ENCODE measurements at regions not wholly inside any gene's neighbourhood (a gene's known extent, or its start where the extent isn't known, plus 50 kb on each side); places are given as distances from the start of the nearest gene placed in this dataset.

DNA sequence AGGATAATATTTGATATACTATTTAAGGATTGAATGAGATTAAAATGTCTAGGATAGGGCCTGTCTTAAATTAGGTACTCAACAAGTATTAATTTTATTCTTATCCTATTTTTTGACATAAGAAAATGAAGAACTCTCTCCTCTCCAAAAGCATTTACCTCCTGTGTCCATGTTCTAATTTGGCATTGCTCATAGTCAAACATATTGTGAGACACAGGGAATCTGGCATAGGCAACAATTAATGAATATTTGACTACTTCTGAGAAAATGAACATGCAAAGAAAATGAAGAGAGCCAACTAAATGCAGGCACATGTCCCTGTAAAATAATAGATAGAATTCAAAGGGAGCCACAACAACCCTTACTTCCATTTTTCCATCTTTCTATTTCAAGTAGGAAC, 198.5 kb upstream of the C11orf87 start:
- no peaks in the 10 kb centered on the region for H3K27me3 ChIP-seq (ENCODE audit: control insufficient read depth, insufficient read depth, low read length)
- H2AFZ ChIP-seq: no peak overlapping the region
- H3K27ac ChIP-seq: no peak overlapping the region
- H3K79me2 ChIP-seq: no peaks in the 10 kb centered on the region
- H3K4me2 ChIP-seq (ENCODE audit: low read length): no peak overlapping the region
- H3K9ac ChIP-seq: no peak overlapping the region
- no peak overlapping the region for H3K4me3 ChIP-seq (ENCODE audit: low read depth, low read length)
- TF ChIP-seq, protein P1, sequence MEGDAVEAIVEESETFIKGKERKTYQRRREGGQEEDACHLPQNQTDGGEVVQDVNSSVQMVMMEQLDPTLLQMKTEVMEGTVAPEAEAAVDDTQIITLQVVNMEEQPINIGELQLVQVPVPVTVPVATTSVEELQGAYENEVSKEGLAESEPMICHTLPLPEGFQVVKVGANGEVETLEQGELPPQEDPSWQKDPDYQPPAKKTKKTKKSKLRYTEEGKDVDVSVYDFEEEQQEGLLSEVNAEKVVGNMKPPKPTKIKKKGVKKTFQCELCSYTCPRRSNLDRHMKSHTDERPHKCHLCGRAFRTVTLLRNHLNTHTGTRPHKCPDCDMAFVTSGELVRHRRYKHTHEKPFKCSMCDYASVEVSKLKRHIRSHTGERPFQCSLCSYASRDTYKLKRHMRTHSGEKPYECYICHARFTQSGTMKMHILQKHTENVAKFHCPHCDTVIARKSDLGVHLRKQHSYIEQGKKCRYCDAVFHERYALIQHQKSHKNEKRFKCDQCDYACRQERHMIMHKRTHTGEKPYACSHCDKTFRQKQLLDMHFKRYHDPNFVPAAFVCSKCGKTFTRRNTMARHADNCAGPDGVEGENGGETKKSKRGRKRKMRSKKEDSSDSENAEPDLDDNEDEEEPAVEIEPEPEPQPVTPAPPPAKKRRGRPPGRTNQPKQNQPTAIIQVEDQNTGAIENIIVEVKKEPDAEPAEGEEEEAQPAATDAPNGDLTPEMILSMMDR (IDR thresholded peaks at IDR 0.05): no peak
- no peaks in the 10 kb centered on the region for H3K36me3 ChIP-seq (ENCODE audit: control insufficient read depth, insufficient read depth, low read length)
- no peaks in the 10 kb centered on the region for H3K9me3 ChIP-seq (ENCODE audit: control insufficient read depth, low read length)
- no peaks in the 10 kb centered on the region for H3K4me1 ChIP-seq

DNA sequence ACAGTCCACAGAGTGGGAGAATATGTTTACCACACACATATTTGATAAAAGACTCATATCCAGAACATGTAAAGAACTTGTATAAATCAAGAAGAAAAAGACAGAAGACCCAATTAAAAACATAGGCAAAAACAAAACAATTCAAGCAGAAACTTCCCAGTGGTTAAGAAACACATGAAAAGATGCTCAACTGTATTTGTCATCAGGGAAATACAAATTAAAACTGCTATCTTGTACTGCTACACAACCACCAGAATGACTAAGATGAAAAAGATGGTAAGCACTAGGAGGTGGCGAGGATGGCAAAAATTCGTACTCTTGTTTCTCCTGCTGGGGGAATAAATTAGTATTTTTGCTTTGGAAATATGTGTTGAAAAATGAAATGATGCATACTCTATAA, 192.3 kb upstream of the C11orf87 start:
- no peaks in the 10 kb centered on the region for H3K4me1 ChIP-seq
- H3K36me3 ChIP-seq (ENCODE audit: control insufficient read depth, insufficient read depth, low read length): no peaks in the 10 kb centered on the region
- H2AFZ ChIP-seq: no peak overlapping the region
- TF ChIP-seq, protein P1 (IDR thresholded peaks at IDR 0.05): no peak
- H3K9me3 ChIP-seq (ENCODE audit: control insufficient read depth, low read length): no peaks in the 10 kb centered on the region
- no peak overlapping the region for H3K27ac ChIP-seq
- H3K9ac ChIP-seq: no peak overlapping the region
- H3K4me3 ChIP-seq (ENCODE audit: low read depth, low read length): no peak overlapping the region
- no peaks in the 10 kb centered on the region for H3K27me3 ChIP-seq (ENCODE audit: control insufficient read depth, insufficient read depth, low read length)
- H3K4me2 ChIP-seq (ENCODE audit: low read length): no peak overlapping the region
- no peaks in the 10 kb centered on the region for H3K79me2 ChIP-seq

DNA sequence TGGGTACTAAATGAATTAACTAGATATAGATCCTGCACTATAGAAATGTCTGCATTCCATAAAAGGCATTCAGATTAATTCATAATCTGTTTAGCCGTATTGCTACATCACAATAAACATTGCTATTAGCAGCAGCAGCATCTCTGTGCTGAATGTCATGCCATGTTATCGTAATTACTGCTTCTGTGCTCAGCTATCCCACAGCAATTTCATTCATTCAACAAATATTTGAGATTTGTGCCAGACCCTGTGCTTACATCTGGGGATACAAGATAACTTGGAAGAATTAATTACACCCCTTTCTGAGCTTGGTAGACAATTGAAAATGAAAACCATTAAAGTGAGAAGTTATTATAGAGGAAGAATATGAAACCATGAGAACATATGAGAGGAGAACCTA, 185.8 kb upstream of the C11orf87 start:
- Histone ChIP-seq H3K4me1 (no peaks in the 10 kb centered on the region), H3K9me3 (ENCODE audit: control insufficient read depth, low read length) (no peaks in the 10 kb centered on the region), H3K4me3 (ENCODE audit: low read depth, low read length) (no peak overlapping the region), H3K4me2 (ENCODE audit: low read length) (no peak overlapping the region), H3K36me3 (ENCODE audit: control insufficient read depth, insufficient read depth, low read length) (no peaks in the 10 kb centered on the region), H3K27me3 (ENCODE audit: control insufficient read depth, insufficient read depth, low read length) (no peaks in the 10 kb centered on the region), H3K9ac (no peak overlapping the region), H2AFZ (no peak overlapping the region), H3K27ac (no peak overlapping the region), H3K79me2 (no peaks in the 10 kb centered on the region)
- TF ChIP-seq, protein P1 (IDR thresholded peaks at IDR 0.05): no peak

DNA sequence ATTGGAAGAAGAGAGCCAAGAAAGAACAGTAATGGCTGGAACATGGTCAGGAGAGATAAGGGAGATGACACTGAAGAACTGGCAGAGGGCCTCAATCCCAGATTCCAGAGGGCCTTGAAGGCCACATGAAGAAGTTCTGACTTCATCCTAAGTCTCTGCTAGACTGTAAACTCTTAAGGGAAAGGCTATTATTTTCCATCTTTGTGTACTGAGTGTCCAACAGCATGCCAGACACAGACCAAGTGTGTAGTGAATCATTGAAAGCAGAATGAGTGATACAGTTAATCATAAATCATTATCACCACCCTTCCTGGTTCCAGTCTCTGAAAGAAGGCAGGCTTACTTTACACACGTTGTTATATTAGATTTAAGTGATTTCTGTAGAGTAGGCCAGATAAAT, 185.3 kb upstream of the C11orf87 start:
- no peaks in the 10 kb centered on the region for H3K9me3 ChIP-seq (ENCODE audit: control insufficient read depth, low read length)

DNA sequence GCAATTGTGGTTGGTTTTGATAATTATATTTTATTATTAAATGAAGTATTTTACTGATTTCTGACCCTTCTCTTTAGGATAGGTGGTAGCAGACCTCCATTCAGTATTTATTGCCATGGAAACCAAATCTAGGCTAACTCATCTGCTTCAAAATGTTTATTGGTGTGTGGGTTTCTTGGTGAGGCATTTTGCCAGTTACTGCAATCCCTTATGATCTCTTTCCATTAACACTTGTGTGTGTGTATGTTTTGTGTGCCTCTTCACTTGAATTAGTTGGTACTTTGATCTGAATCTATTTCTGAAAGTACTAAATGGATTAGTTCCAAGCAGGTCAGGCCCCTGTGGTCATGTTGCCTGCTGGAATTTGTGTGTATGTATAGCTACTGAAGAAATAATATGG, 184.4 kb upstream of the C11orf87 start:
- Histone ChIP-seq H3K9me3 (ENCODE audit: control insufficient read depth, low read length) (no peaks in the 10 kb centered on the region), H3K4me1 (no peaks in the 10 kb centered on the region), H2AFZ (no peak overlapping the region), H3K4me2 (ENCODE audit: low read length) (no peak overlapping the region), H3K4me3 (ENCODE audit: low read depth, low read length) (no peak overlapping the region), H3K27me3 (ENCODE audit: control insufficient read depth, insufficient read depth, low read length) (no peaks in the 10 kb centered on the region), H3K27ac (no peak overlapping the region), H3K9ac (no peak overlapping the region), H3K36me3 (ENCODE audit: control insufficient read depth, insufficient read depth, low read length) (no peaks in the 10 kb centered on the region), H3K79me2 (no peaks in the 10 kb centered on the region)
- TF ChIP-seq, protein P1 (IDR thresholded peaks at IDR 0.05): no peak

More for the DNA sequence above, 185.3 kb upstream of the C11orf87 start:
- H3K9ac ChIP-seq: no peak overlapping the region
- no peak overlapping the region for H3K4me2 ChIP-seq (ENCODE audit: low read length)
- no peak overlapping the region for H3K4me3 ChIP-seq (ENCODE audit: low read depth, low read length)
- no peaks in the 10 kb centered on the region for H3K4me1 ChIP-seq
- no peaks in the 10 kb centered on the region for H3K27me3 ChIP-seq (ENCODE audit: control insufficient read depth, insufficient read depth, low read length)
- H3K79me2 ChIP-seq: no peaks in the 10 kb centered on the region
- TF ChIP-seq, protein P1 (IDR thresholded peaks at IDR 0.05): no peak
- no peaks in the 10 kb centered on the region for H3K36me3 ChIP-seq (ENCODE audit: control insufficient read depth, insufficient read depth, low read length)
- no peak overlapping the region for H3K27ac ChIP-seq
- no peak overlapping the region for H2AFZ ChIP-seq
